Mammary epithelial cell (primary cell): ENCODE measurements at regions not wholly inside any gene's neighbourhood (a gene's known extent, or its start where the extent isn't known, plus 50 kb on each side); places are given as distances from the start of the nearest gene placed in this dataset.

Source experiments
- EZH2 ChIP-seq: IDR thresholded peaks from 2 replicates; pipeline ENCODE4 v1.6.1; 2012; ENCODE audit warnings: low read length, inconsistent platforms, borderline replicate concordance
- TF ChIP-seq, protein P1 (sequence below), 2 donors: IDR thresholded peaks in 1 of 2; conservative IDR thresholded peaks in 1 of 2; 2 replicates each; pipeline ENCODE4 v1.5.1; 2011 to 2012; ENCODE audit warnings: inconsistent platforms in 2 of 2, low read length in 2 of 2, mild to moderate bottlenecking in 2 of 2, control low read depth in 1 of 2, low read depth in 1 of 2; ENCODE audit not compliant: insufficient read depth in 1 of 2; ENCODE audit errors: extremely low read depth in 1 of 2

DNA sequence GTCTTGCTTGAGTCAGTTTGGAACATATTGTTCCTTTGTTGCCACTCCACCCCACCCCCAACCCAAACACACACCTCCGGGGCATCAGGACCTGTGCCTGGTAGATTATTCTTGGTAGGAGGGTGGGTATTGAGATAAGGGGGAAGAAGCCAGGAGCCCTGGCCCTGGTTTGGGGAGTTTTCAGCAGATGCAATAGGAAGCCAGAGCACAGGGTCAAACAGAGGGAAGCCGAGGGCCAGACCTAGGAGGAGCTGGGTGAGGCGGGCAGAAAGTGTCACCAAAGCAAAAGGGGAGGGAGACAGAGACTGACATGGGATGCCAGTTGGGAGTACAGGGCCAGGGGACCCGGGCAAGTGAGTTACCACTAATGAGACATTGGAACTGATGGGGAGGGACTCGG, 163.1 kb downstream of the RPLP1 start:
- TF ChIP-seq, protein P1, sequence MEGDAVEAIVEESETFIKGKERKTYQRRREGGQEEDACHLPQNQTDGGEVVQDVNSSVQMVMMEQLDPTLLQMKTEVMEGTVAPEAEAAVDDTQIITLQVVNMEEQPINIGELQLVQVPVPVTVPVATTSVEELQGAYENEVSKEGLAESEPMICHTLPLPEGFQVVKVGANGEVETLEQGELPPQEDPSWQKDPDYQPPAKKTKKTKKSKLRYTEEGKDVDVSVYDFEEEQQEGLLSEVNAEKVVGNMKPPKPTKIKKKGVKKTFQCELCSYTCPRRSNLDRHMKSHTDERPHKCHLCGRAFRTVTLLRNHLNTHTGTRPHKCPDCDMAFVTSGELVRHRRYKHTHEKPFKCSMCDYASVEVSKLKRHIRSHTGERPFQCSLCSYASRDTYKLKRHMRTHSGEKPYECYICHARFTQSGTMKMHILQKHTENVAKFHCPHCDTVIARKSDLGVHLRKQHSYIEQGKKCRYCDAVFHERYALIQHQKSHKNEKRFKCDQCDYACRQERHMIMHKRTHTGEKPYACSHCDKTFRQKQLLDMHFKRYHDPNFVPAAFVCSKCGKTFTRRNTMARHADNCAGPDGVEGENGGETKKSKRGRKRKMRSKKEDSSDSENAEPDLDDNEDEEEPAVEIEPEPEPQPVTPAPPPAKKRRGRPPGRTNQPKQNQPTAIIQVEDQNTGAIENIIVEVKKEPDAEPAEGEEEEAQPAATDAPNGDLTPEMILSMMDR (conservative IDR thresholded peaks at IDR 0.05 in 1 of 2, IDR thresholded peaks at IDR 0.05 in 1 of 2; ENCODE audit: extremely low read depth in 1 of 2, insufficient read depth in 1 of 2, low read depth in 1 of 2, low read length in 2 of 2) = no peak
- TF ChIP-seq EZH2 = no peak
